Right lobe of liver (tissue), 4 donors: ENCODE measurements at regions not wholly inside any gene's neighbourhood (a gene's known extent, or its start where the extent isn't known, plus 50 kb on each side); places are given as distances from the start of the nearest gene placed in this dataset.

Experiments used
- POLR2A ChIP-seq: fragments of 450-650 bp; IDR thresholded peaks from one replicate; pipeline ENCODE4 v1.6.1; 2017; ENCODE audit warnings: antibody characterized with exemption, mild to moderate bottlenecking
- TF ChIP-seq, protein P1 (sequence below), 4 donors: fragments of 200-600 bp in 3 of 4; fragments of 450-650 bp in 1 of 4; IDR thresholded peaks; one replicate each; pipeline versions ENCODE4 v1.5.1 to v1.8.0; 2016 to 2022; ENCODE audit warnings: antibody characterized with exemption in 4 of 4, mild to moderate bottlenecking in 2 of 4
- donor health status: DM: no; HTN: no; CAD: no.
- donor health status: DM: no; HTN: no; CAD: no.
- donor health status: DM: no; HTN: yes; CAD: no.

DNA sequence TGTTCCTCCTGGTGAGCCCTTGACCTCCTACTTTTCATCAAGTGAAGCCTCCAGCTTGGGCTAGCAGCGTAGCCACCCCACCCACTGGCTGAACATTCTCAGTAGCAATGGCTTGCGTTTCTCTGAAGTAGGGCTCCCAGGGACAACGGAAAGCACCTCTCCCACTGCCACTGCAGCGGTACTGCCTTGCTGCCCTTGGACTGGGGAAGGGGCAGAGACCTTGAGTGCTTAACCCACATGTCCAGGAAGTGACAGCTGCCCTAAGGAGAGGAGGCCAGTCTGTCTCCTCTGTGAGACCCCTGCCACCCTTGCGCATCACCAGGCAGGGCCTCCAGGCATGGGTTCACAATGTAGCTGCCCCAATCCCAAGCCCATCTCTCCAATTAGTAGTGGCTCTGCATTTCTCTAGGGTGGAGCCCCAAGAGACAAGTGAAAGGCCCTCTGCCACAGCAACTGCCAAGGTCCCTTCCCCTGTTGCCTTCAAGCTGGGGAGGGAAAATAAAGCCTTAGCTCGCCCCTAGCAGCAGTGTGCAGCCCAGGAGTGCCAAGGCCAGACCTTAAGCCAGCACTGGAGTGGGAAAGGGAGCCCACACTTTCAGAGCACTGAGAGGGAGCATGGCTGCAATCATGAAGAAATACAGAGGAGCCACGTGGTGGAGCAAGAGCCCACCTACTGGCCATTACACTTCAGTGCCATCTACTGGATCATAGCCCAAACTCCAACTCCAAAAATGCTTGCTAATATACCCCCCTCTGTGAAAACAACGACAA is 175.9 kb upstream of the TRPC4 start:
- no peak for TF ChIP-seq POLR2A
- TF ChIP-seq, protein P1, sequence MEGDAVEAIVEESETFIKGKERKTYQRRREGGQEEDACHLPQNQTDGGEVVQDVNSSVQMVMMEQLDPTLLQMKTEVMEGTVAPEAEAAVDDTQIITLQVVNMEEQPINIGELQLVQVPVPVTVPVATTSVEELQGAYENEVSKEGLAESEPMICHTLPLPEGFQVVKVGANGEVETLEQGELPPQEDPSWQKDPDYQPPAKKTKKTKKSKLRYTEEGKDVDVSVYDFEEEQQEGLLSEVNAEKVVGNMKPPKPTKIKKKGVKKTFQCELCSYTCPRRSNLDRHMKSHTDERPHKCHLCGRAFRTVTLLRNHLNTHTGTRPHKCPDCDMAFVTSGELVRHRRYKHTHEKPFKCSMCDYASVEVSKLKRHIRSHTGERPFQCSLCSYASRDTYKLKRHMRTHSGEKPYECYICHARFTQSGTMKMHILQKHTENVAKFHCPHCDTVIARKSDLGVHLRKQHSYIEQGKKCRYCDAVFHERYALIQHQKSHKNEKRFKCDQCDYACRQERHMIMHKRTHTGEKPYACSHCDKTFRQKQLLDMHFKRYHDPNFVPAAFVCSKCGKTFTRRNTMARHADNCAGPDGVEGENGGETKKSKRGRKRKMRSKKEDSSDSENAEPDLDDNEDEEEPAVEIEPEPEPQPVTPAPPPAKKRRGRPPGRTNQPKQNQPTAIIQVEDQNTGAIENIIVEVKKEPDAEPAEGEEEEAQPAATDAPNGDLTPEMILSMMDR (IDR thresholded peaks at IDR 0.05) = peak in 1 of 4 donors; percentile 15
